NCI-H2081 (cell line): ENCODE measurements at regions not wholly inside any gene's neighbourhood (a gene's known extent, or its start where the extent isn't known, plus 50 kb on each side); places are given as distances from the start of the nearest gene placed in this dataset.
A peak's percentile ranks its signal among the peaks of the same experiment; 100 is the strongest.

Experiments
- DNase-seq, 2 experiments: peaks; one replicate each; lab custom pipeline; 2025; lab: John Stamatoyannopoulos, UW

GRCh38 chr20:48571949-48572847 is 255.6 kb downstream of the PREX1 start:
- no peak for DNase-seq

GRCh38 chr20:48569679-48570078 is 258.1 kb downstream of the PREX1 start:
- no peak for DNase-seq

GRCh38 chr20:48568520-48568919 is 259.3 kb downstream of the PREX1 start:
- DNase-seq, result no peak

- no peak for DNase-seq
Observed at GRCh38 chr20:48567145-48567544, 260.7 kb downstream of the PREX1 start.

GRCh38 chr20:48564982-48565539 is 262.7 kb downstream of the PREX1 start:
- DNase-seq, result no peak

- no peak for DNase-seq
Observed at GRCh38 chr20:48563191-48563870, 264.5 kb downstream of the PREX1 start.

GRCh38 chr20:48562586-48563116 is 265.1 kb downstream of the PREX1 start:
- no peak for DNase-seq

GRCh38 chr20:48558906-48559305 is 268.9 kb downstream of the PREX1 start:
- DNase-seq, result no peak

- no peak for DNase-seq
Observed at GRCh38 chr20:48557380-48557779, 270.4 kb downstream of the PREX1 start.

- DNase-seq, result no peak
Observed at GRCh38 chr20:48556956-48557355, 270.8 kb downstream of the PREX1 start.

GRCh38 chr20:48552550-48552949 is 275.2 kb downstream of the PREX1 start:
- DNase-seq, result no peak

- DNase-seq, result no peak
Observed at GRCh38 chr20:48550814-48551213, 277.0 kb downstream of the PREX1 start.

GRCh38 chr20:48547664-48548063 is 280.1 kb downstream of the PREX1 start:
- DNase-seq, result no peak

GRCh38 chr20:48544402-48545339 is 283.1 kb downstream of the PREX1 start:
- peak; percentile 17 to 22 for DNase-seq

- no peak for DNase-seq
Observed at GRCh38 chr20:48541581-48542071, 286.2 kb downstream of the PREX1 start.

- no peak for DNase-seq
Observed at GRCh38 chr20:48538856-48539255, 288.9 kb downstream of the PREX1 start.

GRCh38 chr20:48538058-48538825 is 289.6 kb downstream of the PREX1 start:
- no peak for DNase-seq

GRCh38 chr20:48536206-48536605 is 291.6 kb downstream of the PREX1 start:
- no peak for DNase-seq

GRCh38 chr20:48535556-48535955 is 292.2 kb downstream of the PREX1 start:
- DNase-seq, result no peak

GRCh38 chr20:48532028-48532427 is 295.8 kb downstream of the PREX1 start:
- DNase-seq, result no peak

- no peak for DNase-seq
Observed at GRCh38 chr20:48531505-48531904, 296.3 kb downstream of the PREX1 start.
